Left lung (tissue), 4 donors: ENCODE measurements at regions not wholly inside any gene's neighbourhood (a gene's known extent, or its start where the extent isn't known, plus 50 kb on each side); places are given as distances from the start of the nearest gene placed in this dataset.
A peak's percentile ranks its signal among the peaks of the same experiment; 100 is the strongest.

Experiments used
- ATAC-seq: fragments of 200-7000 bp; cut with Tn5 transposase; one replicate; pipeline ENCODE4 v1.9.1; 2020; ENCODE audit warnings: moderate library complexity
- DNase-seq, 4 donors: peaks; one replicate each; pipeline ENCODE4 v3.0.0-alpha.2; 2013 to 2020
- H3K27ac ChIP-seq, 2 donors: fragments of 200-600 bp; sonication (generic) in 1 of 2; one replicate each; pipeline versions ENCODE4 v1.5.0 to v1.8.0; 2020 to 2021
- H3K27me3 ChIP-seq, 2 donors: fragments of 200-600 bp; sonication (generic) in 1 of 2; one replicate each; pipeline versions ENCODE4 v1.5.0 to v1.8.0; 2020 to 2021
- H3K36me3 ChIP-seq, 2 donors: fragments of 200-600 bp; sonication (generic) in 1 of 2; one replicate each; pipeline versions ENCODE4 v1.5.0 to v1.8.0; 2020 to 2021
- H3K4me1 ChIP-seq, 2 donors: fragments of 200-600 bp; one replicate each; pipeline ENCODE4 v1.8.0; 2021
- H3K4me3 ChIP-seq, 2 donors: fragments of 200-600 bp; sonication (generic) in 1 of 2; one replicate each; pipeline versions ENCODE4 v1.5.0 to v1.8.0; 2020 to 2021; ENCODE audit warnings: mild to moderate bottlenecking in 1 of 2
- H3K9me3 ChIP-seq, 2 donors: fragments of 200-600 bp; sonication (generic) in 1 of 2; one replicate each; pipeline versions ENCODE4 v1.5.0 to v1.8.0; 2020 to 2021
- intact Hi-C, 2 donors: fragments of 100-400 bp; cut with DNase I; formaldehyde crosslinking; loops; one replicate each; pipeline versions ENCODE4 v1.11.2 to v1.14.2; 2022
- TF ChIP-seq, protein P1 (sequence below), 2 donors: fragments of 200-600 bp; sonication (generic) in 1 of 2; IDR thresholded peaks; one replicate each; pipeline versions ENCODE4 v1.5.0 to v1.8.0; 2021; ENCODE audit warnings: antibody characterized with exemption in 2 of 2
- donor health status: DM: no; HTN: yes; CAD: no.
- donor health status: DM: no; HTN: no; CAD: no.

- H3K4me3 ChIP-seq: no peak overlapping the region
- no peaks in the 10 kb centered on the region for H3K4me1 ChIP-seq
- H3K9me3 ChIP-seq: no peaks in the 10 kb centered on the region
- no peak overlapping the region for H3K27ac ChIP-seq
- ATAC-seq (no peak), DNase-seq (no peak)
- intact Hi-C loops: no loop called here
- TF ChIP-seq, protein P1, sequence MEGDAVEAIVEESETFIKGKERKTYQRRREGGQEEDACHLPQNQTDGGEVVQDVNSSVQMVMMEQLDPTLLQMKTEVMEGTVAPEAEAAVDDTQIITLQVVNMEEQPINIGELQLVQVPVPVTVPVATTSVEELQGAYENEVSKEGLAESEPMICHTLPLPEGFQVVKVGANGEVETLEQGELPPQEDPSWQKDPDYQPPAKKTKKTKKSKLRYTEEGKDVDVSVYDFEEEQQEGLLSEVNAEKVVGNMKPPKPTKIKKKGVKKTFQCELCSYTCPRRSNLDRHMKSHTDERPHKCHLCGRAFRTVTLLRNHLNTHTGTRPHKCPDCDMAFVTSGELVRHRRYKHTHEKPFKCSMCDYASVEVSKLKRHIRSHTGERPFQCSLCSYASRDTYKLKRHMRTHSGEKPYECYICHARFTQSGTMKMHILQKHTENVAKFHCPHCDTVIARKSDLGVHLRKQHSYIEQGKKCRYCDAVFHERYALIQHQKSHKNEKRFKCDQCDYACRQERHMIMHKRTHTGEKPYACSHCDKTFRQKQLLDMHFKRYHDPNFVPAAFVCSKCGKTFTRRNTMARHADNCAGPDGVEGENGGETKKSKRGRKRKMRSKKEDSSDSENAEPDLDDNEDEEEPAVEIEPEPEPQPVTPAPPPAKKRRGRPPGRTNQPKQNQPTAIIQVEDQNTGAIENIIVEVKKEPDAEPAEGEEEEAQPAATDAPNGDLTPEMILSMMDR (IDR thresholded peaks at IDR 0.05): no peak
- H3K27me3 ChIP-seq: no peaks in the 10 kb centered on the region
- H3K36me3 ChIP-seq: no peaks in the 10 kb centered on the region
Observed at GRCh38 chr5:158529454-158529853, 570.3 kb downstream of the EBF1 start.

DNA sequence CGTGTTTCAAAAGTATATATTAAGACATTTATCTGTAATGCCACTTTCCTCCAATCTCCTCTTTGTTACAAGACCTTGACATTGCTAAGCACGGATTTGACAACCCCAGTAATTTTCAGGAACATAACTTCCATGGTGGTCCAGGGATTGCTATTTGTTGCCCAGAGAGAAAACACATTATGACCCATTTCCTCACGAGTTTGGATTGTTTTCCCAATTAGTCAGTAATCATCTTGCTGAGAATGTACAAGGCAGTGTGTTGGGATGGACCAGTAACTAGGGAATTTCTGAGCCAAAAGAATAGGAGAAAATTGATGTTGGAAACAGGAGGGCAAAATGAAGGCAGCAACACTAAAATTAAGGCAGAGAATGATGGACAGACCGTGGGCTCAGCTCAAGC, 574.1 kb downstream of the EBF1 start:
- Histone ChIP-seq H3K27ac (no peak overlapping the region), H3K36me3 (no peaks in the 10 kb centered on the region), H3K4me3 (no peak overlapping the region), H3K27me3 (no peaks in the 10 kb centered on the region), H3K4me1 (peaks cover 0 to 5% of the 10 kb centered on the region in 2 donors), H3K9me3 (no peaks in the 10 kb centered on the region)
- ATAC-seq: no peak
- intact Hi-C loops: no loop called here
- TF ChIP-seq, protein P1 (IDR thresholded peaks at IDR 0.05): no peak
- DNase-seq: no peak

DNA sequence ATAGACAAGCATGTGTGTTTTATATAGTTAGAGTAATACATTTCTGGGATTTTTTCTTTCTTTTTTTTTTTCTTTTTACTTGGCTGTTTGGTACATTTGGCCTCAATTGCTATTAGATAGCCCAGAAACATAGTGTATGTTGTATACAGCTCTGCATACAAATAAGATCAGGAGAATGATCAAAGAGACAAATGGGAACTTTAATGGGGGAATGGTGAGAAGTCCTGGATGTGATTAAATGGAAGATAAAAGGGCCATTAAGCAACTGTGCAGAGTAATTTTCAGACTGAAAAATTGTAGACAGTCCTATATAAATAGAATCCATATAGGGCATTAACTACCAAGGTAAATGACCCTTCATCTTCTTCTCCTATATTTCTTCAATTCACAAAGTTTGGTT, 575.6 kb downstream of the EBF1 start:
- H3K36me3 ChIP-seq: no peaks in the 10 kb centered on the region
- no peaks in the 10 kb centered on the region for H3K27me3 ChIP-seq
- H3K4me3 ChIP-seq: no peak overlapping the region
- DNase-seq: no peak
- intact Hi-C loops: no loop called here
- H3K9me3 ChIP-seq: no peaks in the 10 kb centered on the region
- no peak overlapping the region for H3K27ac ChIP-seq
- no peak for ATAC-seq
- TF ChIP-seq, protein P1 (IDR thresholded peaks at IDR 0.05): no peak
- H3K4me1 ChIP-seq: peaks cover 0 to 5% of the 10 kb centered on the region in 2 donors

DNA sequence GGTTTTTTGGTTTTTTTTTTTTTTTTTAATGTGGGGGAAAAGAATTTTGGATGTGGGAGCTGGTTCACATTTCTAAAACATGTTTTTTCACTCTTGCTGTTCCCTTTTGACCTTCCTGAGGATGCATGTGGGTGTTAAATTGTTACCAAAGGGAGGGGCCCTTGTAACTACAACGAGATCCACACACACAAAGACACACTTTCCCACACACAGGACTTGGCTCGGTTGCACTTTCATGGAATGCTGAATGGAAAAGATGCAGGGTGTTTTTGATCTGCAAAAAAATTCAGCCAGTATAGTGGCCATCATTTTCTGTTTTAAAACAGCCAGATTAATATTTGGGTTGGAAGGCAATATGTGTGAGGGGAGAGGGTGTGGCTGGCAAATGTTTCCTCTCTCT, 576.9 kb downstream of the EBF1 start:
- ATAC-seq (peak; percentile 34), DNase-seq (peak in 2 of 4 donors; percentile 70 to 76)
- no peaks in the 10 kb centered on the region for H3K9me3 ChIP-seq
- no peaks in the 10 kb centered on the region for H3K27me3 ChIP-seq
- no peaks in the 10 kb centered on the region for H3K36me3 ChIP-seq
- TF ChIP-seq, protein P1 (IDR thresholded peaks at IDR 0.05): no peak
- H3K4me3 ChIP-seq: no peak overlapping the region
- peaks cover 0 to 5% of the 10 kb centered on the region in 2 donors for H3K4me1 ChIP-seq
- intact Hi-C loops: no loop called here
- H3K27ac ChIP-seq: no peak overlapping the region

- no peaks in the 10 kb centered on the region for H3K36me3 ChIP-seq
- H3K9me3 ChIP-seq: no peaks in the 10 kb centered on the region
- H3K27me3 ChIP-seq: no peaks in the 10 kb centered on the region
- no peak for DNase-seq
- H3K4me3 ChIP-seq: no peak overlapping the region
- ATAC-seq: no peak
- peaks cover 0 to 5% of the 10 kb centered on the region in 2 donors for H3K4me1 ChIP-seq
- no peak overlapping the region for H3K27ac ChIP-seq
- TF ChIP-seq, protein P1 (IDR thresholded peaks at IDR 0.05): no peak
- intact Hi-C loops: no loop called here
Observed at GRCh38 chr5:158521995-158522394, 577.7 kb downstream of the EBF1 start.
